GM23338 (cell line): ENCODE measurements at regions not wholly inside any gene's neighbourhood (a gene's known extent, or its start where the extent isn't known, plus 50 kb on each side); places are given as distances from the start of the nearest gene placed in this dataset.

Experiments used
- ATAC-seq: fragments of 200-7000 bp; cut with Tn5 transposase; 3 replicates; pipeline ENCODE4 v1.9.1; 2020
- DNase-seq: peaks from one replicate; pipeline ENCODE4 v3.0.0-alpha.2; 2015; ENCODE audit warnings: low spot score
- H2AFZ ChIP-seq: fragments of 200-600 bp; sonication (generic); 2 replicates; pipeline ENCODE4 v1.8.0; 2016; ENCODE audit warnings: antibody characterized with exemption, mild to moderate bottlenecking, moderate library complexity
- H3F3A ChIP-seq: fragments of 200-600 bp; sonication (generic); replicated peaks from 2 replicates; pipeline ENCODE4 v1.8.0; 2017; ENCODE audit warnings: antibody characterized with exemption, mixed run types, low read depth
- H3K27ac ChIP-seq: fragments of 200-600 bp; sonication (generic); 2 replicates; pipeline ENCODE4 v1.6.1; 2016; ENCODE audit warnings: low read depth
- H3K27me3 ChIP-seq: fragments of 200-600 bp; sonication (generic); 2 replicates; pipeline ENCODE4 v1.8.0; 2016; ENCODE audit warnings: mild to moderate bottlenecking, mixed run types, moderate library complexity; ENCODE audit not compliant: insufficient read depth
- H3K36me3 ChIP-seq: fragments of 200-600 bp; sonication (generic); 2 replicates; pipeline ENCODE4 v1.8.0; 2016; ENCODE audit warnings: mild to moderate bottlenecking; ENCODE audit not compliant: insufficient read depth
- H3K4me1 ChIP-seq: fragments of 200-600 bp; sonication (generic); 2 replicates; pipeline ENCODE4 v1.8.0; 2016; ENCODE audit warnings: mild to moderate bottlenecking, moderate library complexity; ENCODE audit not compliant: insufficient read depth
- H3K4me2 ChIP-seq: fragments of 200-600 bp; sonication (generic); 2 replicates; pipeline ENCODE4 v1.7.1; 2017; ENCODE audit warnings: mixed run types
- H3K4me3 ChIP-seq: fragments of 200-600 bp; sonication (generic); 2 replicates; pipeline ENCODE4 v1.6.1; 2016; ENCODE audit warnings: mixed run types
- H3K79me2 ChIP-seq: fragments of 200-600 bp; sonication (generic); replicated peaks from 2 replicates; pipeline ENCODE4 v1.8.0; 2017; ENCODE audit warnings: mild to moderate bottlenecking; ENCODE audit not compliant: insufficient read depth
- H3K9me2 ChIP-seq: fragments of 200-600 bp; sonication (generic); 2 replicates; pipeline ENCODE4 v1.8.0; 2017; ENCODE audit not compliant: insufficient read depth
- H4K20me1 ChIP-seq: fragments of 200-600 bp; sonication (generic); replicated peaks from 2 replicates; pipeline ENCODE4 v1.8.0; 2017; ENCODE audit warnings: mild to moderate bottlenecking; ENCODE audit not compliant: insufficient read depth
- H3K27ac Mint-ChIP-seq: 2 replicates; pipeline ENCODE4 v1.8.0; 2020; ENCODE audit warnings: inconsistent platforms, mild to moderate bottlenecking, moderate library complexity, mixed read lengths
- H3K27me3 Mint-ChIP-seq: 3 replicates; pipeline ENCODE4 v1.8.0; 2022; ENCODE audit warnings: low read depth, mild to moderate bottlenecking, moderate library complexity, mixed read lengths, inconsistent platforms; ENCODE audit not compliant: insufficient read depth, poor library complexity
- H3K36me3 Mint-ChIP-seq: 3 replicates; pipeline ENCODE4 v1.8.0; 2021; ENCODE audit warnings: low read depth, mild to moderate bottlenecking, inconsistent platforms, moderate library complexity, mixed read lengths
- H3K4me1 Mint-ChIP-seq: 3 replicates; pipeline ENCODE4 v1.8.0; 2020; ENCODE audit warnings: mild to moderate bottlenecking, inconsistent platforms, mixed read lengths
- H3K4me3 Mint-ChIP-seq: 3 replicates; pipeline ENCODE4 v1.8.0; 2021; ENCODE audit warnings: moderate library complexity, mild to moderate bottlenecking, inconsistent platforms, mixed read lengths
- H3K9me3 Mint-ChIP-seq: 3 replicates; pipeline ENCODE4 v1.8.0; 2020; ENCODE audit warnings: moderate library complexity, mild to moderate bottlenecking, inconsistent platforms, mixed read lengths
- CREB1 ChIP-seq: fragments of 250-450 bp; sonication (Bioruptor Pico); IDR thresholded peaks from 2 replicates; pipeline ENCODE4 v1.5.0; 2020; ENCODE audit warnings: low read depth, mild to moderate bottlenecking, moderate library complexity
- EZH2 ChIP-seq: fragments of 200-600 bp; sonication (generic); IDR thresholded peaks from one replicate; pipeline ENCODE4 v1.8.0; 2017; ENCODE audit warnings: antibody characterized with exemption, mild to moderate bottlenecking, low read depth; ENCODE audit not compliant: unreplicated experiment
- EZH2phosphoT487 ChIP-seq: fragments of 200-600 bp; sonication (generic); IDR thresholded peaks from one replicate; pipeline ENCODE4 v1.8.1; 2018; ENCODE audit warnings: antibody characterized with exemption; ENCODE audit not compliant: unreplicated experiment
- JUNB ChIP-seq: IDR thresholded peaks from one replicate; pipeline ENCODE4 v1.6.1; 2016; ENCODE audit warnings: antibody characterized with exemption; ENCODE audit not compliant: unreplicated experiment
- NANOG ChIP-seq: IDR thresholded peaks from 2 replicates; pipeline ENCODE4 v1.6.1; 2016; ENCODE audit warnings: antibody characterized with exemption, borderline replicate concordance
- POLR2AphosphoS5 ChIP-seq: IDR thresholded peaks from 2 replicates; pipeline ENCODE4 v1.6.1; 2016; ENCODE audit warnings: antibody characterized with exemption, low read depth
- STAT1 ChIP-seq: IDR thresholded peaks from one replicate; pipeline ENCODE4 v1.6.1; 2016; ENCODE audit warnings: antibody characterized with exemption; ENCODE audit not compliant: unreplicated experiment
- ZNF114 ChIP-seq: fragments of 250-450 bp; sonication (Bioruptor Pico); IDR thresholded peaks from 2 replicates; pipeline ENCODE4 v1.5.0; 2020; ENCODE audit warnings: mild to moderate bottlenecking, moderate library complexity
- ZNF331 ChIP-seq: fragments of 250-450 bp; sonication (Bioruptor Pico); IDR thresholded peaks from 2 replicates; pipeline ENCODE4 v1.5.0; 2020; ENCODE audit warnings: low read depth, mild to moderate bottlenecking, moderate library complexity
- TF ChIP-seq, protein P1 (sequence below): IDR thresholded peaks from one replicate; pipeline ENCODE4 v1.6.1; 2018; ENCODE audit warnings: antibody characterized with exemption; ENCODE audit not compliant: unreplicated experiment
- TF ChIP-seq, protein P2 (sequence below): IDR thresholded peaks from 2 replicates; pipeline ENCODE4 v1.6.1; 2016; ENCODE audit warnings: antibody characterized with exemption
- TF ChIP-seq, protein P3 (sequence below), 2 experiments: fragments of 200-600 bp in 1 of 2; sonication (generic) in 1 of 2; conservative IDR thresholded peaks; 2 replicates each; pipeline versions ENCODE4 v1.5.1 to v1.6.1; 2016 to 2017; ENCODE audit warnings: antibody characterized with exemption in 2 of 2, low read depth in 2 of 2, mild to moderate bottlenecking in 2 of 2, moderate library complexity in 1 of 2

DNA sequence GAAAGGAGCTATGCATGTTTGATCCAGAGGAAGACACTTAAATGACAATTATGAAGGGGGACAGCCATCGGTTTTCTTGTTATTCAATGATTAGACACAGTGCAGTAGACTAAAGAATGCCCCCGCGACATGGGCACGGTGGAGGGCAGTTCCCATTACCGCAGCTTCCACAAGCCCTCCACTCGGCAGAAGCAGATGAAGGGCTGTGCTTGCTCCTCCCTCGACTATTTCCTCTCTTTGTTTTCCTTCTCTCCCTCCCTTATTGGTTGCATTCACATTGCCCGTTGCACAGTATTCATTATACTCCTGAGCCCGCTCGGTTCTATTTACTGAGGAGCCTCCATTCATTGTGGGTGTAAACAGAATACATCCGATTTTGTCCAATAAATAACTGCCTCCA lies 138.8 kb upstream of the RASSF8 start (continued):
- TF ChIP-seq, protein P1, sequence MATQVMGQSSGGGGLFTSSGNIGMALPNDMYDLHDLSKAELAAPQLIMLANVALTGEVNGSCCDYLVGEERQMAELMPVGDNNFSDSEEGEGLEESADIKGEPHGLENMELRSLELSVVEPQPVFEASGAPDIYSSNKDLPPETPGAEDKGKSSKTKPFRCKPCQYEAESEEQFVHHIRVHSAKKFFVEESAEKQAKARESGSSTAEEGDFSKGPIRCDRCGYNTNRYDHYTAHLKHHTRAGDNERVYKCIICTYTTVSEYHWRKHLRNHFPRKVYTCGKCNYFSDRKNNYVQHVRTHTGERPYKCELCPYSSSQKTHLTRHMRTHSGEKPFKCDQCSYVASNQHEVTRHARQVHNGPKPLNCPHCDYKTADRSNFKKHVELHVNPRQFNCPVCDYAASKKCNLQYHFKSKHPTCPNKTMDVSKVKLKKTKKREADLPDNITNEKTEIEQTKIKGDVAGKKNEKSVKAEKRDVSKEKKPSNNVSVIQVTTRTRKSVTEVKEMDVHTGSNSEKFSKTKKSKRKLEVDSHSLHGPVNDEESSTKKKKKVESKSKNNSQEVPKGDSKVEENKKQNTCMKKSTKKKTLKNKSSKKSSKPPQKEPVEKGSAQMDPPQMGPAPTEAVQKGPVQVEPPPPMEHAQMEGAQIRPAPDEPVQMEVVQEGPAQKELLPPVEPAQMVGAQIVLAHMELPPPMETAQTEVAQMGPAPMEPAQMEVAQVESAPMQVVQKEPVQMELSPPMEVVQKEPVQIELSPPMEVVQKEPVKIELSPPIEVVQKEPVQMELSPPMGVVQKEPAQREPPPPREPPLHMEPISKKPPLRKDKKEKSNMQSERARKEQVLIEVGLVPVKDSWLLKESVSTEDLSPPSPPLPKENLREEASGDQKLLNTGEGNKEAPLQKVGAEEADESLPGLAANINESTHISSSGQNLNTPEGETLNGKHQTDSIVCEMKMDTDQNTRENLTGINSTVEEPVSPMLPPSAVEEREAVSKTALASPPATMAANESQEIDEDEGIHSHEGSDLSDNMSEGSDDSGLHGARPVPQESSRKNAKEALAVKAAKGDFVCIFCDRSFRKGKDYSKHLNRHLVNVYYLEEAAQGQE = no peak
- no peak for TF ChIP-seq JUNB
- no peak for TF ChIP-seq POLR2AphosphoS5
- no peak for TF ChIP-seq CREB1
- TF ChIP-seq ZNF114 (CRISPR knock-in tag) = no peak
- TF ChIP-seq, protein P2, sequence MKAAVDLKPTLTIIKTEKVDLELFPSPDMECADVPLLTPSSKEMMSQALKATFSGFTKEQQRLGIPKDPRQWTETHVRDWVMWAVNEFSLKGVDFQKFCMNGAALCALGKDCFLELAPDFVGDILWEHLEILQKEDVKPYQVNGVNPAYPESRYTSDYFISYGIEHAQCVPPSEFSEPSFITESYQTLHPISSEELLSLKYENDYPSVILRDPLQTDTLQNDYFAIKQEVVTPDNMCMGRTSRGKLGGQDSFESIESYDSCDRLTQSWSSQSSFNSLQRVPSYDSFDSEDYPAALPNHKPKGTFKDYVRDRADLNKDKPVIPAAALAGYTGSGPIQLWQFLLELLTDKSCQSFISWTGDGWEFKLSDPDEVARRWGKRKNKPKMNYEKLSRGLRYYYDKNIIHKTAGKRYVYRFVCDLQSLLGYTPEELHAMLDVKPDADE = no peak
- no peak for TF ChIP-seq EZH2phosphoT487
- TF ChIP-seq NANOG = no peak
- no peak for TF ChIP-seq EZH2
- TF ChIP-seq STAT1 = no peak
- TF ChIP-seq, protein P3, sequence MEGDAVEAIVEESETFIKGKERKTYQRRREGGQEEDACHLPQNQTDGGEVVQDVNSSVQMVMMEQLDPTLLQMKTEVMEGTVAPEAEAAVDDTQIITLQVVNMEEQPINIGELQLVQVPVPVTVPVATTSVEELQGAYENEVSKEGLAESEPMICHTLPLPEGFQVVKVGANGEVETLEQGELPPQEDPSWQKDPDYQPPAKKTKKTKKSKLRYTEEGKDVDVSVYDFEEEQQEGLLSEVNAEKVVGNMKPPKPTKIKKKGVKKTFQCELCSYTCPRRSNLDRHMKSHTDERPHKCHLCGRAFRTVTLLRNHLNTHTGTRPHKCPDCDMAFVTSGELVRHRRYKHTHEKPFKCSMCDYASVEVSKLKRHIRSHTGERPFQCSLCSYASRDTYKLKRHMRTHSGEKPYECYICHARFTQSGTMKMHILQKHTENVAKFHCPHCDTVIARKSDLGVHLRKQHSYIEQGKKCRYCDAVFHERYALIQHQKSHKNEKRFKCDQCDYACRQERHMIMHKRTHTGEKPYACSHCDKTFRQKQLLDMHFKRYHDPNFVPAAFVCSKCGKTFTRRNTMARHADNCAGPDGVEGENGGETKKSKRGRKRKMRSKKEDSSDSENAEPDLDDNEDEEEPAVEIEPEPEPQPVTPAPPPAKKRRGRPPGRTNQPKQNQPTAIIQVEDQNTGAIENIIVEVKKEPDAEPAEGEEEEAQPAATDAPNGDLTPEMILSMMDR (conservative IDR thresholded peaks at IDR 0.05; ENCODE audit: low read depth in 2 of 2) = no peak
- no peak for TF ChIP-seq ZNF331 (CRISPR knock-in tag)

- Histone ChIP-seq H3K9me2 (no peaks in the 10 kb centered on the region), H3K4me1 (no peaks in the 10 kb centered on the region), H3K4me3 (no peak overlapping the region), H3K27me3 (no peaks in the 10 kb centered on the region), H2AFZ (no peak overlapping the region), H4K20me1 (no peaks in the 10 kb centered on the region), H3K4me2 (no peak overlapping the region), H3K27ac (no peak overlapping the region), H3F3A (no peaks in the 10 kb centered on the region), H3K79me2 (no peaks in the 10 kb centered on the region), H3K36me3 (no peaks in the 10 kb centered on the region)
- Mint-ChIP-seq H3K9me3 (no peaks in the 10 kb centered on the region), H3K36me3 (no peaks in the 10 kb centered on the region), H3K27ac (no peak overlapping the region), H3K4me1 (peaks cover 3% of the 10 kb centered on the region; the same call in 2 of the 3 replicates), H3K27me3 (peaks cover 2% of the 10 kb centered on the region), H3K4me3 (no peak overlapping the region)
- ATAC-seq (no peak), DNase-seq (no peak)
- TF ChIP-seq, protein P3 (conservative IDR thresholded peaks at IDR 0.05; ENCODE audit: low read depth in 2 of 2) = no peak
- TF ChIP-seq JUNB (no peak), ZNF114 (CRISPR knock-in tag) (no peak), POLR2AphosphoS5 (no peak), ZNF331 (CRISPR knock-in tag) (no peak), EZH2 (no peak), NANOG (no peak), STAT1 (no peak), CREB1 (no peak)
- TF ChIP-seq, protein P1 = no peak
Measured at GRCh38 chr12:25822281-25822680, 136.2 kb upstream of the RASSF8 start.
